SH-SY5Y (cell line): ENCODE measurements at regions not wholly inside any gene's neighbourhood (a gene's known extent, or its start where the extent isn't known, plus 50 kb on each side); places are given as distances from the start of the nearest gene placed in this dataset.

Experiments used
- GATA2 ChIP-seq: IDR thresholded peaks from 2 replicates; pipeline ENCODE4 v1.6.1; 2011; ENCODE audit warnings: mild to moderate bottlenecking, low read depth, low read length
- GATA3 ChIP-seq: IDR thresholded peaks from 2 replicates; pipeline ENCODE4 v1.6.1; 2011; ENCODE audit warnings: low read depth, mild to moderate bottlenecking, low read length, moderate library complexity

GRCh38 chr9:118561051-118561450 is 808.2 kb downstream of the BRINP1 start:
- no peak for TF ChIP-seq GATA3
- TF ChIP-seq GATA2, result no peak
